Ectodermal cell (in vitro differentiated cells): ENCODE measurements at regions not wholly inside any gene's neighbourhood (a gene's known extent, or its start where the extent isn't known, plus 50 kb on each side); places are given as distances from the start of the nearest gene placed in this dataset.

Experiments
- H3K27ac ChIP-seq: 2 replicates; pipeline ENCODE4 v1.7.0; 2013; ENCODE audit warnings: mild to moderate bottlenecking, low read depth, low read length; ENCODE audit not compliant: insufficient read depth, poor library complexity, severe bottlenecking
- H3K27me3 ChIP-seq: 2 replicates; pipeline ENCODE4 v1.7.0; 2013; ENCODE audit warnings: mild to moderate bottlenecking, low read length; ENCODE audit not compliant: insufficient read depth, control insufficient read depth, poor library complexity, severe bottlenecking
- H3K36me3 ChIP-seq: one replicate; pipeline ENCODE4 v1.7.0; 2013; ENCODE audit warnings: low read length; ENCODE audit not compliant: control insufficient read depth, insufficient read depth
- H3K4me1 ChIP-seq: one replicate; pipeline ENCODE4 v1.7.0; 2013; ENCODE audit warnings: low read length; ENCODE audit not compliant: control insufficient read depth, insufficient read depth
- H3K4me3 ChIP-seq: 2 replicates; pipeline ENCODE4 v1.7.0; 2013; ENCODE audit warnings: low read depth, low read length, control low read depth; ENCODE audit not compliant: insufficient read depth
- H3K9me3 ChIP-seq: 2 replicates; pipeline ENCODE4 v1.7.0; 2013; ENCODE audit warnings: mild to moderate bottlenecking, low read length, moderate library complexity; ENCODE audit not compliant: control insufficient read depth
- WGBS, 2 experiments: methylation state at CpG; one replicate each; pipeline ENCODE4 v1.1.7; 2013; ENCODE audit warnings: missing lambda C conversion rate in 2 of 2; 5-methylcytosine and 5-hydroxymethylcytosine counted together

GRCh38 chr1:30277911-30278310, 445.5 kb downstream of the MATN1 start:
- no peak overlapping the region for H3K4me3 ChIP-seq
- WGBS, 2 experiments = 85 to 89% methylated on average over 6 of the region's 6 CpGs
- no peaks in the 10 kb centered on the region for H3K36me3 ChIP-seq
- H3K9me3 ChIP-seq = no peaks in the 10 kb centered on the region
- H3K27me3 ChIP-seq = no peaks in the 10 kb centered on the region
- no peaks in the 10 kb centered on the region for H3K4me1 ChIP-seq
- no peak overlapping the region for H3K27ac ChIP-seq

- Histone ChIP-seq H3K4me1 (no peaks in the 10 kb centered on the region), H3K36me3 (no peaks in the 10 kb centered on the region), H3K4me3 (no peak overlapping the region), H3K27me3 (no peaks in the 10 kb centered on the region), H3K9me3 (no peaks in the 10 kb centered on the region), H3K27ac (no peak overlapping the region)
- WGBS, 2 experiments = 84 to 89% methylated on average over 1 of the region's 1 CpG
These were observed 446.0 kb downstream of the MATN1 start for GRCh38 chr1:30277415-30277814.

GRCh38 chr1:30275926-30276764, 447.2 kb downstream of the MATN1 start:
- WGBS, 2 experiments = 91 to 93% methylated on average over 15 of the region's 15 CpGs
- H3K27ac ChIP-seq = no peak overlapping the region

GRCh38 chr1:30274976-30275621, 448.3 kb downstream of the MATN1 start:
- Histone ChIP-seq H3K4me1 (no peaks in the 10 kb centered on the region), H3K9me3 (no peaks in the 10 kb centered on the region), H3K36me3 (no peaks in the 10 kb centered on the region), H3K4me3 (no peak overlapping the region), H3K27me3 (no peaks in the 10 kb centered on the region), H3K27ac (no peak overlapping the region)
- 64 to 71% methylated on average over 3 of the region's 3 CpGs for WGBS, 2 experiments

More at GRCh38 chr1:30275926-30276764, 447.2 kb downstream of the MATN1 start:
- H3K9me3 ChIP-seq = no peaks in the 10 kb centered on the region
- H3K36me3 ChIP-seq = no peaks in the 10 kb centered on the region
- H3K4me3 ChIP-seq = no peak overlapping the region
- no peaks in the 10 kb centered on the region for H3K27me3 ChIP-seq
- H3K4me1 ChIP-seq = no peaks in the 10 kb centered on the region

GRCh38 chr1:30274173-30274970, 449.0 kb downstream of the MATN1 start:
- H3K4me3 ChIP-seq = no peak overlapping the region
- H3K9me3 ChIP-seq = no peaks in the 10 kb centered on the region
- H3K27me3 ChIP-seq = no peaks in the 10 kb centered on the region
- H3K36me3 ChIP-seq = no peaks in the 10 kb centered on the region
- no peak overlapping the region for H3K27ac ChIP-seq
- 60 to 61% methylated on average over 3 of the region's 3 CpGs for WGBS, 2 experiments
- no peaks in the 10 kb centered on the region for H3K4me1 ChIP-seq

GRCh38 chr1:30273456-30273855, 449.9 kb downstream of the MATN1 start:
- 95 to 97% methylated on average over 5 of the region's 5 CpGs for WGBS, 2 experiments
- no peak overlapping the region for H3K4me3 ChIP-seq
- H3K27ac ChIP-seq = no peak overlapping the region
- no peaks in the 10 kb centered on the region for H3K4me1 ChIP-seq
- H3K27me3 ChIP-seq = no peaks in the 10 kb centered on the region
- no peaks in the 10 kb centered on the region for H3K36me3 ChIP-seq
- H3K9me3 ChIP-seq = no peaks in the 10 kb centered on the region

GRCh38 chr1:30273021-30273325, 450.4 kb downstream of the MATN1 start:
- no peak overlapping the region for H3K27ac ChIP-seq
- no peaks in the 10 kb centered on the region for H3K9me3 ChIP-seq
- H3K27me3 ChIP-seq = no peaks in the 10 kb centered on the region
- no peaks in the 10 kb centered on the region for H3K4me1 ChIP-seq
- no peak overlapping the region for H3K4me3 ChIP-seq
- no peaks in the 10 kb centered on the region for H3K36me3 ChIP-seq
- WGBS, 2 experiments = 89 to 90% methylated on average over 1 of the region's 1 CpG

- no peaks in the 10 kb centered on the region for H3K9me3 ChIP-seq
- H3K27ac ChIP-seq = no peak overlapping the region
- no peaks in the 10 kb centered on the region for H3K36me3 ChIP-seq
- no peaks in the 10 kb centered on the region for H3K4me1 ChIP-seq
- WGBS, 2 experiments = 83 to 85% methylated on average over 6 of the region's 6 CpGs
- no peak overlapping the region for H3K4me3 ChIP-seq
- H3K27me3 ChIP-seq = no peaks in the 10 kb centered on the region
These were observed 450.9 kb downstream of the MATN1 start for GRCh38 chr1:30272277-30273020.

- Histone ChIP-seq H3K9me3 (no peaks in the 10 kb centered on the region), H3K4me1 (no peaks in the 10 kb centered on the region), H3K36me3 (no peaks in the 10 kb centered on the region), H3K27me3 (no peaks in the 10 kb centered on the region), H3K27ac (no peak overlapping the region), H3K4me3 (no peak overlapping the region)
- 90 to 92% methylated on average over 10 of the region's 10 CpGs for WGBS, 2 experiments
These were observed 451.7 kb downstream of the MATN1 start for GRCh38 chr1:30271401-30272276.
